NCI-H748 (cell line): ENCODE measurements at regions not wholly inside any gene's neighbourhood (a gene's known extent, or its start where the extent isn't known, plus 50 kb on each side); places are given as distances from the start of the nearest gene placed in this dataset.

Source experiments
- DNase-seq: peaks from one replicate; lab custom pipeline; 2025; ENCODE audit not compliant: unreplicated experiment; lab: John Stamatoyannopoulos, UW

GRCh38 chrX:39830414-39830813 is 267.3 kb downstream of the BCOR start:
- DNase-seq: no peak

DNA sequence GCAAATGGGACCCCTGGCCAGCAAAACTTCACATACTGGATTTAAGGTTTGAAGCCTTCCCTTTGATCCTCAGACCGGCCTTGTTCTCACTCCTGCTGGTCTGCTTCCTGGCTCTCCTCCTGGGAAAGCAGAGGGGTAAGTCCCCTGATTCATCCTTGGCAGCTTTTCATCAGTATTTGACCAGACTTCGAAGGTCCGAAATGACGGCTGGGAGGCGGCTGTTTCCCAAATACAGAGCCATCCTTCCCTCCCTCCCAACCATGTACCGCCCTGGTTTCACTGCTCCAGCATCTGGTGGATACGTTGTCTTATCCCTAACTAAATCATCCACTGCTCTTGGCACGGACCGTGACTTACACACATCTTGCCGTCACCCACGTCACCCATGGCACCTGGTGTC is 265.5 kb downstream of the BCOR start:
- DNase-seq: no peak

DNA sequence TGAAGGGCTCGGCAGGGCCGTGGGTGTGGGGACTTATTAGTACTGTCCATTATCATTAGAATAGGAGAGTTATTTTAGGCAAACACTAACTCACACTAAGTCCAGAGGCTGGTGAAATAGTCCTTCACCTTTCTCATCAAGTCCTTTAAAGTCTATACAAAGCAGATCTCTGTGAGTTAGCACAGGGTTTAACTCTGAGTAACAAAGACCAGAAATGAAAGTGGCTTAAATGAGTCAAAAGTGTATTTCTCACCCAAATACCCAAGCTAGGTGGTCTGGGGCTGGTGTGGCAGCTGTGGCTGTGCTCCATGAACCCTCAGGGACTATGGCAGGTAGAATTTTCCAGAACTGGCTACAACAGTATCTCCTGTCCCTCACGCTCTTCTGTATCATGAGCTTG is 263.2 kb downstream of the BCOR start:
- no peak for DNase-seq

GRCh38 chrX:39835241-39835640 is 262.5 kb downstream of the BCOR start:
- DNase-seq: no peak

- no peak for DNase-seq
Measured at GRCh38 chrX:39835776-39836175, 262.0 kb downstream of the BCOR start.

DNA sequence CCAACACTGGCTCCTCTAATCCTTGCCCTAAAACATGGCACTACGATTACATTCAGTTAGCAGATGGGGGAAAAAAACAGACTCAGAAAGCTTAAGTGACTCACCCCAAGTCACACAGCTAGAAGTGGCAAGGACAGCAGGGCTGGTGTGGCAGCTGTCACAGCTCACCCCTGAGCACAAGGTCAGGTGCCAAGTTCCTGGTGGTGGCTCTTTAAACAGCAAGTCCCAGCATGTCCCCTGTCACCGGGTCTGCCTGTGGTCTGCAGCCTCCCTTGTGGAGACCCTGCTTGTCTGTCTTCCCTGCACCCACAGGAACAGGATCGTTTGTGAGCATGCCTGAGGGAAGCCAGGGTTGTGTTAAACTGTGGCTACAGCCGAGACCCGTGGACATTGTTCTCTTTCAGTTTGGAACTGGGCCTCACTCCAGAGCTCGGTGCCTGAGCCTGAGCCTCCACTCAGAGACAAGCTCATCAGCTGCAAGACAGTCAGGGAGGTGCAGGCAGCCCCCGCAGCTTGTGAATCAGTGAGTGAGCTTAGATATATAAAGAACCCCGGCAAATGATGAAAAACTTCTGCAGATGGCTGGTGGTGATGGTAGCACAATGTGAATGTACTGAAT is 260.8 kb downstream of the BCOR start:
- DNase-seq: peak; percentile 12

- no peak for DNase-seq
Measured at GRCh38 chrX:39837688-39838087, 260.1 kb downstream of the BCOR start.

- DNase-seq: no peak
Measured at GRCh38 chrX:39839371-39839770, 258.4 kb downstream of the BCOR start.

DNA sequence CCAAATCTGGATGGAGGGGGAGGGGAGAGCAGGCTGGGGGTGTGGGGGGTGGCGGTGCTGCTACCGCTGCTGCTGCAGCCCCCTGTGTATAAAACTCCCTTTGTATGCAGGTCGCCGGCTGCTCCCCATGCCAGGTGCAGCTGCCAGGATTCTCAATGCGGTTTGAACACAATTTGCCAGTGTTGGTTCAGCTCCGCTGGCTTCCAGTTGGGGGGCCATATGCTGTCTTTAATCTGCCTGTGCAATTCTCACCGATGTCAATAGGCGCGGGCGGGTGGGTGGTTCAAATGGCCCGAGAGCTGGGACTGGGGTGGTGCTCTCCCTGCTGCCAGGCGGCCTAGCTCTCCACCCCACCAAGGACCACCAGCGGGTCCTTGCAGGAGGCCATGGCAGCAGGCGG is 257.6 kb downstream of the BCOR start:
- peak; percentile 16 for DNase-seq

DNA sequence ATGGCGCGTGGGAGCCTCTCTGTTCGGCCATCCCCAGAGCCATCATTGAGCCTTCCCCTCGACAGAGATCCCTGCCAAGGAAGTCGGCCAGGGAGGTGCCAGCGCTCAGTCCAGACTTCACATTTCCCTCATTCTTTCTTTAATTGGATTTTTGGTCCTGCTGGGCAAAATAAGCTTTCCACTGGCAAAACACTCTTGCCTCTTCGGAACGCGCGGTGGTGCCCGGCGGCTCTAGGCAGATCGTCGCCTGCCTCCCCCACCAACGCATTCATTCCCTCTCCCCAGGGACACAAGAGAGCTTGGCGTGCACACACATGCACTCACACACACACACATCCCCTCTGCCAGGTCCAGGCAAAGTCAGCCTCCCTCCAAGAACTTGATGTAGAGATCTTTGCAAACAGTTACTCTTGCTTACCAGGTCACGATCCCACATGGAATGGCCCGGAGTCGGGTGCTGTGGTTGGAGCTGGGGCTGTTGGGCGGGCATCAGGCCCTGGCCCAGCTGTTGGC is 257.1 kb downstream of the BCOR start:
- no peak for DNase-seq

DNA sequence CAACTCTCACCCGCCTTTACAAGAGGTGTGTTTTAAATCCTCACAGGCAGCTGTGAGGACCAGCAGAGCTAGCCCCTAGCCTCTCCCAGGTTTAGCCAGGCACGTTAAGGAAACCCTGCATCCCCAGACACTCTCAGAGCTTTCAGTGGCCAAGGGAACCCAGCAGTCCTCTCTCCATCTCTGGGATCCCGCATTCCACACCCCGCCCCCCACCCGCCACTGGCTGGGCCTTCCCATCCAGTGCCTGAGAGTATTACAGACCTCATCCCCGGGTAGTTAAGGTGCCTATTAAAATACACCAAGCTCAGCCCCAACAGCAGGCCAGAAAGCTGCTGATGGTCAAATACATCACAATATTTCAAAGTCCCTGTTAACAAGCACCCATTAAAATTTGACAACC is 256.2 kb downstream of the BCOR start:
- DNase-seq: no peak

- no peak for DNase-seq
Measured at GRCh38 chrX:39842281-39842973, 255.3 kb downstream of the BCOR start.

GRCh38 chrX:39843318-39843717 is 254.4 kb downstream of the BCOR start:
- DNase-seq: no peak

GRCh38 chrX:39845233-39845632 is 252.5 kb downstream of the BCOR start:
- peak; percentile 22 for DNase-seq

- DNase-seq: no peak
Measured at GRCh38 chrX:39846460-39846859, 251.3 kb downstream of the BCOR start.

- no peak for DNase-seq
Measured at GRCh38 chrX:39848243-39848642, 249.5 kb downstream of the BCOR start.

- no peak for DNase-seq
Measured at GRCh38 chrX:39848900-39849299, 248.9 kb downstream of the BCOR start.

GRCh38 chrX:39850209-39850608 is 247.5 kb downstream of the BCOR start:
- no peak for DNase-seq

- DNase-seq: peak; percentile 69
Measured at GRCh38 chrX:39850630-39851152, 247.1 kb downstream of the BCOR start.

- no peak for DNase-seq
Measured at GRCh38 chrX:39851745-39852455, 245.9 kb downstream of the BCOR start.

GRCh38 chrX:39852491-39852890 is 245.3 kb downstream of the BCOR start:
- no peak for DNase-seq
